ENCODE measurements at regions not wholly inside any gene's neighbourhood (a gene's known extent, or its start where the extent isn't known, plus 50 kb on each side); places are given as distances from the start of the nearest gene placed in this dataset.

- Histone ChIP-seq H3K4me1 (ENCODE audit: low read length) (peaks cover 23% of the 10 kb centered on the region), H3K27me3 (replicated peaks; ENCODE audit: insufficient read depth, low read length) (no peaks in the 10 kb centered on the region), H3K36me3 (replicated peaks; ENCODE audit: insufficient read depth, low read length) (no peaks in the 10 kb centered on the region), H3K9me2 (replicated peaks; ENCODE audit: insufficient read depth, low read length) (no peaks in the 10 kb centered on the region), H3K27ac (ENCODE audit: low read length) (no peak overlapping the region), H2AFZ (ENCODE audit: low read length) (no peak overlapping the region), H3K4me2 (ENCODE audit: low read depth, low read length) (no peak overlapping the region), H3K9me3 (replicated peaks; ENCODE audit: insufficient read depth, low read length) (no peaks in the 10 kb centered on the region), H3K79me2 (ENCODE audit: low read length) (no peaks in the 10 kb centered on the region), H3K4me3 (ENCODE audit: low read length) (no peak overlapping the region), H3K9ac (ENCODE audit: low read length) (no peak overlapping the region), H4K20me1 (ENCODE audit: insufficient read depth, low read length) (no peaks in the 10 kb centered on the region), H3F3A (ENCODE audit: insufficient read depth, low read length) (peaks cover 18% of the 10 kb centered on the region)
- TF ChIP-seq EZH2phosphoT487 (IDR thresholded peaks at IDR 0.05; ENCODE audit: low read length) (no peak), EZH2 (optimal IDR thresholded peaks at IDR 0.05; ENCODE audit: low read depth, low read length) (no peak), CTCF (IDR thresholded peaks at IDR 0.05; ENCODE audit: low read length) (no peak)
- DNase-seq: no peak
These were observed 811.8 kb downstream of the RAB28 start for GRCh38 chr4:12672303-12672702.

GRCh38 chr4:12658146-12658545, 826.0 kb downstream of the RAB28 start:
- DNase-seq: no peak

GRCh38 chr4:12651876-12652275, 832.3 kb downstream of the RAB28 start:
- H3K27ac ChIP-seq (ENCODE audit: low read length): no peak overlapping the region
- H3K27me3 ChIP-seq (replicated peaks; ENCODE audit: insufficient read depth, low read length): no peaks in the 10 kb centered on the region
- DNase-seq: no peak
- no peak overlapping the region for H2AFZ ChIP-seq (ENCODE audit: low read length)
- no peaks in the 10 kb centered on the region for H3K4me1 ChIP-seq (ENCODE audit: low read length)
- no peaks in the 10 kb centered on the region for H3F3A ChIP-seq (ENCODE audit: insufficient read depth, low read length)
- H3K36me3 ChIP-seq (replicated peaks; ENCODE audit: insufficient read depth, low read length): no peaks in the 10 kb centered on the region
- H3K9me2 ChIP-seq (replicated peaks; ENCODE audit: insufficient read depth, low read length): no peaks in the 10 kb centered on the region
- no peak overlapping the region for H3K9ac ChIP-seq (ENCODE audit: low read length)
- no peaks in the 10 kb centered on the region for H4K20me1 ChIP-seq (ENCODE audit: insufficient read depth, low read length)
- H3K79me2 ChIP-seq (ENCODE audit: low read length): no peaks in the 10 kb centered on the region
- no peaks in the 10 kb centered on the region for H3K9me3 ChIP-seq (replicated peaks; ENCODE audit: insufficient read depth, low read length)
- no peak overlapping the region for H3K4me3 ChIP-seq (ENCODE audit: low read length)
- no peak overlapping the region for H3K4me2 ChIP-seq (ENCODE audit: low read depth, low read length)
- no peak for TF ChIP-seq CTCF (IDR thresholded peaks at IDR 0.05; ENCODE audit: low read length)

More at GRCh38 chr4:12658146-12658545, 826.0 kb downstream of the RAB28 start:
- no peaks in the 10 kb centered on the region for H3F3A ChIP-seq (ENCODE audit: insufficient read depth, low read length)
- no peak overlapping the region for H2AFZ ChIP-seq (ENCODE audit: low read length)
- no peak overlapping the region for H3K4me3 ChIP-seq (ENCODE audit: low read length)
- H3K27me3 ChIP-seq (replicated peaks; ENCODE audit: insufficient read depth, low read length): no peaks in the 10 kb centered on the region
- no peaks in the 10 kb centered on the region for H3K9me3 ChIP-seq (replicated peaks; ENCODE audit: insufficient read depth, low read length)
- no peaks in the 10 kb centered on the region for H3K4me1 ChIP-seq (ENCODE audit: low read length)
- no peaks in the 10 kb centered on the region for H3K9me2 ChIP-seq (replicated peaks; ENCODE audit: insufficient read depth, low read length)
- TF ChIP-seq EZH2 (optimal IDR thresholded peaks at IDR 0.05; ENCODE audit: low read depth, low read length): no peak
- H3K9ac ChIP-seq (ENCODE audit: low read length): no peak overlapping the region
- H4K20me1 ChIP-seq (ENCODE audit: insufficient read depth, low read length): no peaks in the 10 kb centered on the region
- no peaks in the 10 kb centered on the region for H3K36me3 ChIP-seq (replicated peaks; ENCODE audit: insufficient read depth, low read length)
- no peak overlapping the region for H3K4me2 ChIP-seq (ENCODE audit: low read depth, low read length)
- no peak overlapping the region for H3K27ac ChIP-seq (ENCODE audit: low read length)
- H3K79me2 ChIP-seq (ENCODE audit: low read length): no peaks in the 10 kb centered on the region

DNA sequence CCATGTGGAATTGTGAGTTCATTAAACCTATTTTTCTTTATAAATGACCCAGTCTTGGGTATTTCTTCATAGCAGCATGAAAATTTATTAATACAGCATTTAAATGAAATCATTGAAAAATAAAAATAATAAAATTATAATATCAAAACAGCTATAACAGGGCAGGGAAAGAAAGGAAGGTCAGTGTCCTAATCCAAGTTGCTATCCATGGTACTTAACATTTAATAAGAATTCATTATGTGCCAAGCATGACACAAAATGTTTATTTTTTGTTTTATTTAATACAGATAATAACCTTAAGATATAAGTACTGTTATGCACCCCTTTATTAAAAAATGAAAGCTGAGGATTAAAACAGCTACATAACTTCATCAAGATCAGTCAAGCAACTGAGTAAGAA, 838.4 kb downstream of the RAB28 start:
- Histone ChIP-seq H3F3A (ENCODE audit: insufficient read depth, low read length) (no peaks in the 10 kb centered on the region), H2AFZ (ENCODE audit: low read length) (no peak overlapping the region), H3K79me2 (ENCODE audit: low read length) (no peaks in the 10 kb centered on the region), H4K20me1 (ENCODE audit: insufficient read depth, low read length) (no peaks in the 10 kb centered on the region), H3K4me3 (ENCODE audit: low read length) (no peak overlapping the region), H3K27me3 (replicated peaks; ENCODE audit: insufficient read depth, low read length) (no peaks in the 10 kb centered on the region), H3K9me2 (replicated peaks; ENCODE audit: insufficient read depth, low read length) (no peaks in the 10 kb centered on the region), H3K4me2 (ENCODE audit: low read depth, low read length) (no peak overlapping the region), H3K4me1 (ENCODE audit: low read length) (peaks cover 14% of the 10 kb centered on the region), H3K27ac (ENCODE audit: low read length) (no peak overlapping the region), H3K9me3 (replicated peaks; ENCODE audit: insufficient read depth, low read length) (no peaks in the 10 kb centered on the region), H3K9ac (ENCODE audit: low read length) (no peak overlapping the region), H3K36me3 (replicated peaks; ENCODE audit: insufficient read depth, low read length) (no peaks in the 10 kb centered on the region)
- DNase-seq: no peak
- TF ChIP-seq EZH2 (optimal IDR thresholded peaks at IDR 0.05; ENCODE audit: low read depth, low read length) (no peak), CTCF (IDR thresholded peaks at IDR 0.05; ENCODE audit: low read length) (no peak), EZH2phosphoT487 (IDR thresholded peaks at IDR 0.05; ENCODE audit: low read length) (no peak)
